ENCODE measurements at regions not wholly inside any gene's neighbourhood (a gene's known extent, or its start where the extent isn't known, plus 50 kb on each side); places are given as distances from the start of the nearest gene placed in this dataset.

DNA sequence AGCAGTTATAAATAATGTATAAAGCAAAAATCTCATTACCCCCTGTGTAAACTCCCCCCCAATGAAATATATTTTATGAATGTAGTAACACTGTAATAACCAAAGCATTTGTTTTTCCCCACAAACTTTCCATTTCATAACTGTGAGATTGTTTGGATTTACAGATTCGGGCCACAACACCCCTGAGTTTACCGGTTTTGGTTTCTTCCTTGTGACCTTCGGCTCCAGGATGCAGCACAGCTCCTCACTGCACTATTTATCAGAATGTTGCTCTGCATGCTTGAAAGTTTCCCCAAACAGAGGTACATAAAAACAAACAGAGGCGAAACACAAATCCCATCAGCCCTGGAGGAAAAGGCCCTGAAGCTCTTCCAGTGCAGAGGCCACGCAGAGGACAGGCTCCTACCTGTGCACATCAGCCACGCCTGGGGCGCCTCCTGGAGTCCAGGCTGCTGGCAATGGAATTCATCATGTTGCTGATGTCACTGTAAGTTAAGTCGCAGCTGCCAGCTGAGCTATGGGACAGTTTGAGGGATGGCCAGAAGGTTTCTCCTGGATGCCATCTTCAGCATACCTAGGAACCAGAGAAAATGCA lies 122.0 kb downstream of the LMO4 start:
- no peak overlapping the region for H3K27ac ChIP-seq (ENCODE audit: low read depth, low read length)
- no peaks in the 10 kb centered on the region for H4K20me1 ChIP-seq (ENCODE audit: insufficient read depth, low read length)
- TF ChIP-seq, protein P1, sequence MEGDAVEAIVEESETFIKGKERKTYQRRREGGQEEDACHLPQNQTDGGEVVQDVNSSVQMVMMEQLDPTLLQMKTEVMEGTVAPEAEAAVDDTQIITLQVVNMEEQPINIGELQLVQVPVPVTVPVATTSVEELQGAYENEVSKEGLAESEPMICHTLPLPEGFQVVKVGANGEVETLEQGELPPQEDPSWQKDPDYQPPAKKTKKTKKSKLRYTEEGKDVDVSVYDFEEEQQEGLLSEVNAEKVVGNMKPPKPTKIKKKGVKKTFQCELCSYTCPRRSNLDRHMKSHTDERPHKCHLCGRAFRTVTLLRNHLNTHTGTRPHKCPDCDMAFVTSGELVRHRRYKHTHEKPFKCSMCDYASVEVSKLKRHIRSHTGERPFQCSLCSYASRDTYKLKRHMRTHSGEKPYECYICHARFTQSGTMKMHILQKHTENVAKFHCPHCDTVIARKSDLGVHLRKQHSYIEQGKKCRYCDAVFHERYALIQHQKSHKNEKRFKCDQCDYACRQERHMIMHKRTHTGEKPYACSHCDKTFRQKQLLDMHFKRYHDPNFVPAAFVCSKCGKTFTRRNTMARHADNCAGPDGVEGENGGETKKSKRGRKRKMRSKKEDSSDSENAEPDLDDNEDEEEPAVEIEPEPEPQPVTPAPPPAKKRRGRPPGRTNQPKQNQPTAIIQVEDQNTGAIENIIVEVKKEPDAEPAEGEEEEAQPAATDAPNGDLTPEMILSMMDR (IDR thresholded peaks at IDR 0.05; ENCODE audit: extremely low read depth, low read depth, low read length), result no peak
- H2AFZ ChIP-seq (ENCODE audit: low read length), result no peak overlapping the region
- H3K36me3 ChIP-seq (ENCODE audit: insufficient read depth, low read length), result no peaks in the 10 kb centered on the region
- H3K4me1 ChIP-seq (ENCODE audit: insufficient read depth, low read length), result peaks cover 15% of the 10 kb centered on the region
- no peaks in the 10 kb centered on the region for H3K27me3 ChIP-seq (ENCODE audit: insufficient read depth, low read length)
- H3K9me3 ChIP-seq (ENCODE audit: low read depth, low read length), result no peaks in the 10 kb centered on the region
- H3K79me2 ChIP-seq (ENCODE audit: insufficient read depth, low read length), result no peaks in the 10 kb centered on the region
- H3K4me3 ChIP-seq (ENCODE audit: insufficient read depth, low read length), result no peak overlapping the region
- DNase-seq (ENCODE audit: insufficient read length, low spot score, missing footprints), result no peak
- no peak overlapping the region for H3K4me2 ChIP-seq (ENCODE audit: insufficient read depth, low read length)

DNA sequence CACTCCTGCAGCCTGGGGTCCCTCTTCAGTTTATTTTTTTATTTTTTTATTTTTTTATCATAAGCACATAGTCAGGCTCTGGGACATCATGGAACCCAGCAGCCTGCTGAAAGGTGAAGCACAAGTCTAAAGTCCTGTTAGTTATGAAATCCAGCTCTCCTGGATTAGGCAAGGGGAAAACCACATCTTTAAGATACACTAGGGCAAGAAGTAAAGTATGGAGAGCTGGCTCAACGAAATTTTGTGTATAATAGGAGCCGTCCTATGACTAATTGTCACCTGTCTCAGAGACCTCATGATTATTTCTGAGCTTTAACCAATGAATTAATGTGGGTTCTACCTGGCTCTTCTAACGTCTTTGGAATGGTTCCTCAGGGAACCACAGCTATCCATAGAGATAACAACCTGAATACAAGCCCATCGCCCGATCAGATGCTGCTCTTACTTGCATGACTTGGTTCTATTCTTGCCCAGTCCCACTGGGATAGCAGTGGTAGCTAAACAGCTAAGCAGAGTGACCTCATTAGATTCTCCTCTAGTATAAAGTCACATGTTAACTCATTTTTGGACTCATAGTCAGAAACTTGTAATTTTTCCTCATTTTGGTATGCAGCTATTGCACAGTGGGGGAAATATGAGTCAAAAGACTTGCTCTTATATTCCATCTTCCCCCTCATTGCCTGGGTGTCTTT lies 122.7 kb downstream of the LMO4 start:
- H4K20me1 ChIP-seq (ENCODE audit: insufficient read depth, low read length), result no peaks in the 10 kb centered on the region
- peak overlapping the region; percentile 29 for H3K27ac ChIP-seq (ENCODE audit: low read depth, low read length)
- H3K4me3 ChIP-seq (ENCODE audit: insufficient read depth, low read length), result no peak overlapping the region
- DNase-seq (ENCODE audit: insufficient read length, low spot score, missing footprints), result peak; percentile 79
- H3K4me2 ChIP-seq (ENCODE audit: insufficient read depth, low read length), result peak overlapping the region; percentile 36
- no peaks in the 10 kb centered on the region for H3K36me3 ChIP-seq (ENCODE audit: insufficient read depth, low read length)
- H3K79me2 ChIP-seq (ENCODE audit: insufficient read depth, low read length), result no peaks in the 10 kb centered on the region
- H3K27me3 ChIP-seq (ENCODE audit: insufficient read depth, low read length), result no peaks in the 10 kb centered on the region
- no peak overlapping the region for H2AFZ ChIP-seq (ENCODE audit: low read length)
- H3K9me3 ChIP-seq (ENCODE audit: low read depth, low read length), result no peaks in the 10 kb centered on the region
- H3K4me1 ChIP-seq (ENCODE audit: insufficient read depth, low read length), result peaks cover 15% of the 10 kb centered on the region
- TF ChIP-seq, protein P1 (IDR thresholded peaks at IDR 0.05; ENCODE audit: extremely low read depth, low read depth, low read length), result no peak

DNA sequence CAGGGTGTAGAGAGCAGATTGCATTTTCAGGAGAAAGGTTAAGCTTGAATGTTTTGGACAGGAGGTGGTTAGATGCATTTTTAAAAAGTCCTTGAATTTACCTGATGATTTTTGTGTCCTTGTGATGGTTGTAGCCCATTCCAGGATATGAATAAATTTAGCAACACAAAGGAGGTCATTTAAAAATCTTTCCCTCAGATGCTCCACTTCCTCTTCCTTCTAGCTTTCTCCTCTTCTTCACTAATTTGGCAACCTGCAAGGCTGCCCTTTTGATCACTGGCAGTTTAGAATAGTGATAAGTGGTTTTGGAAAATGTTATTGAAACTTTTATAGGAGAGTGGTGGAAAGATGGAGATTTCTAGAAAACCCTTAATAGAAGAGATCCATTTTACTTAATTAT lies 124.0 kb downstream of the LMO4 start:
- no peak overlapping the region for H3K4me2 ChIP-seq (ENCODE audit: insufficient read depth, low read length)
- no peaks in the 10 kb centered on the region for H3K9me3 ChIP-seq (ENCODE audit: low read depth, low read length)
- H3K79me2 ChIP-seq (ENCODE audit: insufficient read depth, low read length), result no peaks in the 10 kb centered on the region
- no peak for DNase-seq (ENCODE audit: insufficient read length, low spot score, missing footprints)
- H2AFZ ChIP-seq (ENCODE audit: low read length), result no peak overlapping the region
- H3K27me3 ChIP-seq (ENCODE audit: insufficient read depth, low read length), result no peaks in the 10 kb centered on the region
- H3K4me3 ChIP-seq (ENCODE audit: insufficient read depth, low read length), result no peak overlapping the region
- no peak overlapping the region for H3K27ac ChIP-seq (ENCODE audit: low read depth, low read length)
- TF ChIP-seq, protein P1 (IDR thresholded peaks at IDR 0.05; ENCODE audit: extremely low read depth, low read depth, low read length), result no peak
- peaks cover 15% of the 10 kb centered on the region for H3K4me1 ChIP-seq (ENCODE audit: insufficient read depth, low read length)
- H4K20me1 ChIP-seq (ENCODE audit: insufficient read depth, low read length), result no peaks in the 10 kb centered on the region
- no peaks in the 10 kb centered on the region for H3K36me3 ChIP-seq (ENCODE audit: insufficient read depth, low read length)

DNA sequence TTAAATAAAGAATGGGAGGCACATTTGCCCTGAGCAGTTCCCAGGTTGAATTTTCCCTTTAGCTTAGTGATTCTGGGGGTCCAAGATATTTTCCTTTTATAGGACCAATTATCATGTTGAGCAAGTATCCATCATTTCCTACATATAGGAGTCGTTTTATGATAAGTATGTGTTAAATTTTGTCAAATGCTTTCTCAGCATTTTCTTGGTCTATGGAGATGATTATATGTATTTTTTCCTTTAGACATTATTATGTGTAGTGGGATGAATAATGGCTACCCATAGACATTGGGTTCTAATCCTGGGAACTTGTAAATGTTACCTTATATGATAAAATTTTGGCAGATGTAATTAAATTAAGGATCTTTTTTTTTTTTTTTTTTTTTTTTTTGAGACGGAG lies 128.7 kb downstream of the LMO4 start:
- Histone ChIP-seq H3K9me3 (ENCODE audit: low read depth, low read length) (no peaks in the 10 kb centered on the region), H3K4me1 (ENCODE audit: insufficient read depth, low read length) (no peaks in the 10 kb centered on the region), H3K4me2 (ENCODE audit: insufficient read depth, low read length) (no peak overlapping the region), H3K36me3 (ENCODE audit: insufficient read depth, low read length) (no peaks in the 10 kb centered on the region), H4K20me1 (ENCODE audit: insufficient read depth, low read length) (no peaks in the 10 kb centered on the region), H2AFZ (ENCODE audit: low read length) (no peak overlapping the region), H3K79me2 (ENCODE audit: insufficient read depth, low read length) (no peaks in the 10 kb centered on the region), H3K27ac (ENCODE audit: low read depth, low read length) (no peak overlapping the region), H3K4me3 (ENCODE audit: insufficient read depth, low read length) (no peak overlapping the region), H3K27me3 (ENCODE audit: insufficient read depth, low read length) (no peaks in the 10 kb centered on the region)
- peak; percentile 26 for DNase-seq (ENCODE audit: insufficient read length, low spot score, missing footprints)
- TF ChIP-seq, protein P1 (IDR thresholded peaks at IDR 0.05; ENCODE audit: extremely low read depth, low read depth, low read length), result no peak

Data from osteoblast (primary cell).